ENCODE measurements at regions not wholly inside any gene's neighbourhood (a gene's known extent, or its start where the extent isn't known, plus 50 kb on each side); places are given as distances from the start of the nearest gene placed in this dataset.

- no peak overlapping the region for H3K4me3 ChIP-seq (ENCODE audit: low read length in 2 of 2)
- H3K9ac ChIP-seq (ENCODE audit: low read length in 2 of 2), result no peak overlapping the region
- H3K27ac ChIP-seq (ENCODE audit: low read length), result no peak overlapping the region
- no peaks in the 10 kb centered on the region for H3K4me1 ChIP-seq (ENCODE audit: control insufficient read depth, insufficient read depth, low read length)
- H3K9me3 ChIP-seq (ENCODE audit: control insufficient read depth in 2 of 2, low read length in 2 of 2), result no peaks in the 10 kb centered on the region
- no peaks in the 10 kb centered on the region for H3K36me3 ChIP-seq (ENCODE audit: control insufficient read depth in 2 of 2, insufficient read depth in 2 of 2, low read length in 2 of 2)
- H3K27me3 ChIP-seq (ENCODE audit: control insufficient read depth in 1 of 2, insufficient read depth in 2 of 2, low read length in 2 of 2), result no peaks in the 10 kb centered on the region
Measured at GRCh38 chr6:147715035-147715434, 206.5 kb downstream of the SAMD5 start.

- no peak overlapping the region for H3K27ac ChIP-seq (ENCODE audit: low read length)
- H3K36me3 ChIP-seq (ENCODE audit: control insufficient read depth in 2 of 2, insufficient read depth in 2 of 2, low read length in 2 of 2), result no peaks in the 10 kb centered on the region
- H3K4me1 ChIP-seq (ENCODE audit: control insufficient read depth, insufficient read depth, low read length), result no peaks in the 10 kb centered on the region
- H3K9ac ChIP-seq (ENCODE audit: low read length in 2 of 2), result no peak overlapping the region
- no peaks in the 10 kb centered on the region for H3K9me3 ChIP-seq (ENCODE audit: control insufficient read depth in 2 of 2, low read length in 2 of 2)
- no peaks in the 10 kb centered on the region for H3K27me3 ChIP-seq (ENCODE audit: control insufficient read depth in 1 of 2, insufficient read depth in 2 of 2, low read length in 2 of 2)
- no peak overlapping the region for H3K4me3 ChIP-seq (ENCODE audit: low read length in 2 of 2)
Measured at GRCh38 chr6:147716434-147716833, 207.9 kb downstream of the SAMD5 start.

- Histone ChIP-seq H3K4me1 (ENCODE audit: control insufficient read depth, insufficient read depth, low read length) (no peaks in the 10 kb centered on the region), H3K4me3 (ENCODE audit: low read length in 2 of 2) (no peak overlapping the region), H3K9me3 (ENCODE audit: control insufficient read depth in 2 of 2, low read length in 2 of 2) (peaks cover 0 to 5% of the 10 kb centered on the region in 2 donors), H3K27ac (ENCODE audit: low read length) (no peak overlapping the region), H3K9ac (ENCODE audit: low read length in 2 of 2) (no peak overlapping the region), H3K27me3 (ENCODE audit: control insufficient read depth in 1 of 2, insufficient read depth in 2 of 2, low read length in 2 of 2) (no peaks in the 10 kb centered on the region), H3K36me3 (ENCODE audit: control insufficient read depth in 2 of 2, insufficient read depth in 2 of 2, low read length in 2 of 2) (no peaks in the 10 kb centered on the region)
Measured at GRCh38 chr6:147717991-147718390, 209.5 kb downstream of the SAMD5 start.

GRCh38 chr6:147722158-147722557, 213.7 kb downstream of the SAMD5 start:
- Histone ChIP-seq H3K36me3 (ENCODE audit: control insufficient read depth in 2 of 2, insufficient read depth in 2 of 2, low read length in 2 of 2) (no peaks in the 10 kb centered on the region), H3K9ac (ENCODE audit: low read length in 2 of 2) (no peak overlapping the region), H3K27ac (ENCODE audit: low read length) (no peak overlapping the region), H3K4me3 (ENCODE audit: low read length in 2 of 2) (no peak overlapping the region), H3K27me3 (ENCODE audit: control insufficient read depth in 1 of 2, insufficient read depth in 2 of 2, low read length in 2 of 2) (no peaks in the 10 kb centered on the region), H3K4me1 (ENCODE audit: control insufficient read depth, insufficient read depth, low read length) (no peaks in the 10 kb centered on the region), H3K9me3 (ENCODE audit: control insufficient read depth in 2 of 2, low read length in 2 of 2) (peaks cover 0 to 9% of the 10 kb centered on the region in 2 donors)

- no peak overlapping the region for H3K9ac ChIP-seq (ENCODE audit: low read length in 2 of 2)
- H3K27me3 ChIP-seq (ENCODE audit: control insufficient read depth in 1 of 2, insufficient read depth in 2 of 2, low read length in 2 of 2), result no peaks in the 10 kb centered on the region
- H3K36me3 ChIP-seq (ENCODE audit: control insufficient read depth in 2 of 2, insufficient read depth in 2 of 2, low read length in 2 of 2), result no peaks in the 10 kb centered on the region
- H3K4me1 ChIP-seq (ENCODE audit: control insufficient read depth, insufficient read depth, low read length), result no peaks in the 10 kb centered on the region
- H3K9me3 ChIP-seq (ENCODE audit: control insufficient read depth in 2 of 2, low read length in 2 of 2), result peaks cover 0 to 9% of the 10 kb centered on the region in 2 donors
- H3K4me3 ChIP-seq (ENCODE audit: low read length in 2 of 2), result no peak overlapping the region
- no peak overlapping the region for H3K27ac ChIP-seq (ENCODE audit: low read length)
Measured at GRCh38 chr6:147724454-147724853, 216.0 kb downstream of the SAMD5 start.

- Histone ChIP-seq H3K27ac (ENCODE audit: low read length) (no peak overlapping the region), H3K9ac (ENCODE audit: low read length in 2 of 2) (no peak overlapping the region), H3K4me3 (ENCODE audit: low read length in 2 of 2) (no peak overlapping the region), H3K27me3 (ENCODE audit: control insufficient read depth in 1 of 2, insufficient read depth in 2 of 2, low read length in 2 of 2) (no peaks in the 10 kb centered on the region), H3K4me1 (ENCODE audit: control insufficient read depth, insufficient read depth, low read length) (no peaks in the 10 kb centered on the region), H3K9me3 (ENCODE audit: control insufficient read depth in 2 of 2, low read length in 2 of 2) (peaks cover 0 to 9% of the 10 kb centered on the region in 2 donors), H3K36me3 (ENCODE audit: control insufficient read depth in 2 of 2, insufficient read depth in 2 of 2, low read length in 2 of 2) (no peaks in the 10 kb centered on the region)
Measured at GRCh38 chr6:147726342-147726741, 217.9 kb downstream of the SAMD5 start.

- H3K4me1 ChIP-seq (ENCODE audit: control insufficient read depth, insufficient read depth, low read length), result no peaks in the 10 kb centered on the region
- no peak overlapping the region for H3K4me3 ChIP-seq (ENCODE audit: low read length in 2 of 2)
- no peaks in the 10 kb centered on the region for H3K27me3 ChIP-seq (ENCODE audit: control insufficient read depth in 1 of 2, insufficient read depth in 2 of 2, low read length in 2 of 2)
- H3K9me3 ChIP-seq (ENCODE audit: control insufficient read depth in 2 of 2, low read length in 2 of 2), result no peaks in the 10 kb centered on the region
- no peak overlapping the region for H3K9ac ChIP-seq (ENCODE audit: low read length in 2 of 2)
- H3K36me3 ChIP-seq (ENCODE audit: control insufficient read depth in 2 of 2, insufficient read depth in 2 of 2, low read length in 2 of 2), result no peaks in the 10 kb centered on the region
- H3K27ac ChIP-seq (ENCODE audit: low read length), result no peak overlapping the region
Measured at GRCh38 chr6:147728903-147729302, 220.4 kb downstream of the SAMD5 start.

GRCh38 chr6:147733686-147734085, 225.2 kb downstream of the SAMD5 start:
- Histone ChIP-seq H3K4me3 (ENCODE audit: low read length in 2 of 2) (no peak overlapping the region), H3K36me3 (ENCODE audit: control insufficient read depth in 2 of 2, insufficient read depth in 2 of 2, low read length in 2 of 2) (no peaks in the 10 kb centered on the region), H3K27ac (ENCODE audit: low read length) (no peak overlapping the region), H3K9ac (ENCODE audit: low read length in 2 of 2) (no peak overlapping the region), H3K9me3 (ENCODE audit: control insufficient read depth in 2 of 2, low read length in 2 of 2) (no peaks in the 10 kb centered on the region), H3K4me1 (ENCODE audit: control insufficient read depth, insufficient read depth, low read length) (no peaks in the 10 kb centered on the region), H3K27me3 (ENCODE audit: control insufficient read depth in 1 of 2, insufficient read depth in 2 of 2, low read length in 2 of 2) (no peaks in the 10 kb centered on the region)

- no peak overlapping the region for H3K27ac ChIP-seq (ENCODE audit: low read length)
- H3K27me3 ChIP-seq (ENCODE audit: control insufficient read depth in 1 of 2, insufficient read depth in 2 of 2, low read length in 2 of 2), result no peaks in the 10 kb centered on the region
- no peaks in the 10 kb centered on the region for H3K36me3 ChIP-seq (ENCODE audit: control insufficient read depth in 2 of 2, insufficient read depth in 2 of 2, low read length in 2 of 2)
- no peaks in the 10 kb centered on the region for H3K4me1 ChIP-seq (ENCODE audit: control insufficient read depth, insufficient read depth, low read length)
- H3K9me3 ChIP-seq (ENCODE audit: control insufficient read depth in 2 of 2, low read length in 2 of 2), result no peaks in the 10 kb centered on the region
- H3K9ac ChIP-seq (ENCODE audit: low read length in 2 of 2), result no peak overlapping the region
- no peak overlapping the region for H3K4me3 ChIP-seq (ENCODE audit: low read length in 2 of 2)
Measured at GRCh38 chr6:147734151-147734550, 225.7 kb downstream of the SAMD5 start.

- Histone ChIP-seq H3K27ac (ENCODE audit: low read length) (no peak overlapping the region), H3K36me3 (ENCODE audit: control insufficient read depth in 2 of 2, insufficient read depth in 2 of 2, low read length in 2 of 2) (no peaks in the 10 kb centered on the region), H3K27me3 (ENCODE audit: control insufficient read depth in 1 of 2, insufficient read depth in 2 of 2, low read length in 2 of 2) (no peaks in the 10 kb centered on the region), H3K9me3 (ENCODE audit: control insufficient read depth in 2 of 2, low read length in 2 of 2) (no peaks in the 10 kb centered on the region), H3K4me3 (ENCODE audit: low read length in 2 of 2) (no peak overlapping the region), H3K9ac (ENCODE audit: low read length in 2 of 2) (no peak overlapping the region), H3K4me1 (ENCODE audit: control insufficient read depth, insufficient read depth, low read length) (no peaks in the 10 kb centered on the region)
Measured at GRCh38 chr6:147735924-147736323, 227.4 kb downstream of the SAMD5 start.

- H3K9me3 ChIP-seq (ENCODE audit: control insufficient read depth in 2 of 2, low read length in 2 of 2), result no peaks in the 10 kb centered on the region
- H3K9ac ChIP-seq (ENCODE audit: low read length in 2 of 2), result no peak overlapping the region
- no peaks in the 10 kb centered on the region for H3K4me1 ChIP-seq (ENCODE audit: control insufficient read depth, insufficient read depth, low read length)
- H3K4me3 ChIP-seq (ENCODE audit: low read length in 2 of 2), result no peak overlapping the region
- no peak overlapping the region for H3K27ac ChIP-seq (ENCODE audit: low read length)
- H3K36me3 ChIP-seq (ENCODE audit: control insufficient read depth in 2 of 2, insufficient read depth in 2 of 2, low read length in 2 of 2), result no peaks in the 10 kb centered on the region
- no peaks in the 10 kb centered on the region for H3K27me3 ChIP-seq (ENCODE audit: control insufficient read depth in 1 of 2, insufficient read depth in 2 of 2, low read length in 2 of 2)
Measured at GRCh38 chr6:147737115-147737514, 228.6 kb downstream of the SAMD5 start.

All from stomach smooth muscle (tissue), 2 donors.